UCSD-AML1 (cell line): ENCODE measurements at regions not wholly inside any gene's neighbourhood (a gene's known extent, or its start where the extent isn't known, plus 50 kb on each side); places are given as distances from the start of the nearest gene placed in this dataset.

ENCODE experiments used
- DNase-seq: peaks from one replicate; lab custom pipeline; 2025; ENCODE audit not compliant: unreplicated experiment; lab: John Stamatoyannopoulos, UW

GRCh38 chr10:113219446-113219845 is 269.4 kb downstream of the TCF7L2 start:
- DNase-seq, result no peak

- peak; percentile 38 for DNase-seq
Observed at GRCh38 chr10:113221756-113222168, 271.7 kb downstream of the TCF7L2 start.

- no peak for DNase-seq
Observed at GRCh38 chr10:113222207-113222606, 272.2 kb downstream of the TCF7L2 start.

- no peak for DNase-seq
Observed at GRCh38 chr10:113225364-113225763, 275.3 kb downstream of the TCF7L2 start.

GRCh38 chr10:113225903-113226302 is 275.9 kb downstream of the TCF7L2 start:
- DNase-seq, result no peak

GRCh38 chr10:113226399-113226798 is 276.4 kb downstream of the TCF7L2 start:
- no peak for DNase-seq

- DNase-seq, result no peak
Observed at GRCh38 chr10:113226831-113227445, 276.9 kb downstream of the TCF7L2 start.

GRCh38 chr10:113228530-113228929 is 278.5 kb downstream of the TCF7L2 start:
- DNase-seq, result no peak

GRCh38 chr10:113230011-113230610 is 280.1 kb downstream of the TCF7L2 start:
- no peak for DNase-seq

- DNase-seq, result no peak
Observed at GRCh38 chr10:113232928-113233511, 283.0 kb downstream of the TCF7L2 start.

GRCh38 chr10:113234481-113234880 is 284.4 kb downstream of the TCF7L2 start:
- no peak for DNase-seq

- no peak for DNase-seq
Observed at GRCh38 chr10:113235508-113235907, 285.5 kb downstream of the TCF7L2 start.

- no peak for DNase-seq
Observed at GRCh38 chr10:113236998-113237397, 287.0 kb downstream of the TCF7L2 start.

GRCh38 chr10:113239566-113240350 is 289.7 kb downstream of the TCF7L2 start:
- peak; percentile 34 for DNase-seq

- no peak for DNase-seq
Observed at GRCh38 chr10:113240736-113241135, 290.7 kb downstream of the TCF7L2 start.

GRCh38 chr10:113241599-113242360 is 291.7 kb downstream of the TCF7L2 start:
- DNase-seq, result no peak

GRCh38 chr10:113243311-113243710 is 293.3 kb downstream of the TCF7L2 start:
- no peak for DNase-seq

- DNase-seq, result no peak
Observed at GRCh38 chr10:113244750-113245149, 294.7 kb downstream of the TCF7L2 start.

- DNase-seq, result no peak
Observed at GRCh38 chr10:113245286-113245685, 295.2 kb downstream of the TCF7L2 start.

GRCh38 chr10:113247050-113247449 is 297.0 kb downstream of the TCF7L2 start:
- no peak for DNase-seq
